Nephron progenitor cell (in vitro differentiated cells): ENCODE measurements at regions not wholly inside any gene's neighbourhood (a gene's known extent, or its start where the extent isn't known, plus 50 kb on each side); places are given as distances from the start of the nearest gene placed in this dataset.
"Not testable (repeated sequence)": the region's sequence is repeated elsewhere in the genome, so short reads cannot be mapped to it uniquely, and the experiment has no call there.

ENCODE experiments used
- DNase-seq: peaks from one replicate; pipeline ENCODE4 v3.0.0; 2021
- H3K27ac Mint-ChIP-seq: 2 replicates; pipeline ENCODE4 v1.8.0; 2021; ENCODE audit warnings: mild to moderate bottlenecking, moderate library complexity, mixed read lengths
- H3K27me3 Mint-ChIP-seq: 2 replicates; pipeline ENCODE4 v1.8.0; 2021; ENCODE audit warnings: mild to moderate bottlenecking, low read depth, mixed read lengths; ENCODE audit not compliant: poor library complexity
- H3K36me3 Mint-ChIP-seq: 2 replicates; pipeline ENCODE4 v1.8.0; 2021; ENCODE audit warnings: low read depth, mixed read lengths
- H3K4me1 Mint-ChIP-seq: 2 replicates; pipeline ENCODE4 v1.8.0; 2021; ENCODE audit warnings: mixed read lengths
- H3K4me3 Mint-ChIP-seq: 2 replicates; pipeline ENCODE4 v1.8.0; 2021; ENCODE audit warnings: mild to moderate bottlenecking, moderate library complexity, mixed read lengths
- H3K9me3 Mint-ChIP-seq: 2 replicates; pipeline ENCODE4 v1.8.0; 2021; ENCODE audit warnings: mild to moderate bottlenecking, moderate library complexity, mixed read lengths
- TF ChIP-seq, protein P1 (sequence below): fragments of 200-600 bp; sonication (generic); IDR thresholded peaks from 2 replicates; pipeline ENCODE4 v1.5.0; 2021; ENCODE audit warnings: antibody characterized with exemption

- Mint-ChIP-seq H3K27me3 (no peaks in the 10 kb centered on the region), H3K27ac (no peak overlapping the region), H3K4me3 (no peak overlapping the region), H3K36me3 (no peaks in the 10 kb centered on the region), H3K4me1 (no peaks in the 10 kb centered on the region), H3K9me3 (peaks cover 18% of the 10 kb centered on the region)
- TF ChIP-seq, protein P1, sequence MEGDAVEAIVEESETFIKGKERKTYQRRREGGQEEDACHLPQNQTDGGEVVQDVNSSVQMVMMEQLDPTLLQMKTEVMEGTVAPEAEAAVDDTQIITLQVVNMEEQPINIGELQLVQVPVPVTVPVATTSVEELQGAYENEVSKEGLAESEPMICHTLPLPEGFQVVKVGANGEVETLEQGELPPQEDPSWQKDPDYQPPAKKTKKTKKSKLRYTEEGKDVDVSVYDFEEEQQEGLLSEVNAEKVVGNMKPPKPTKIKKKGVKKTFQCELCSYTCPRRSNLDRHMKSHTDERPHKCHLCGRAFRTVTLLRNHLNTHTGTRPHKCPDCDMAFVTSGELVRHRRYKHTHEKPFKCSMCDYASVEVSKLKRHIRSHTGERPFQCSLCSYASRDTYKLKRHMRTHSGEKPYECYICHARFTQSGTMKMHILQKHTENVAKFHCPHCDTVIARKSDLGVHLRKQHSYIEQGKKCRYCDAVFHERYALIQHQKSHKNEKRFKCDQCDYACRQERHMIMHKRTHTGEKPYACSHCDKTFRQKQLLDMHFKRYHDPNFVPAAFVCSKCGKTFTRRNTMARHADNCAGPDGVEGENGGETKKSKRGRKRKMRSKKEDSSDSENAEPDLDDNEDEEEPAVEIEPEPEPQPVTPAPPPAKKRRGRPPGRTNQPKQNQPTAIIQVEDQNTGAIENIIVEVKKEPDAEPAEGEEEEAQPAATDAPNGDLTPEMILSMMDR: no peak
- no peak for DNase-seq
These were observed 405.4 kb upstream of the MIS18BP1 start for GRCh38 chr14:45658226-45658916.

DNA sequence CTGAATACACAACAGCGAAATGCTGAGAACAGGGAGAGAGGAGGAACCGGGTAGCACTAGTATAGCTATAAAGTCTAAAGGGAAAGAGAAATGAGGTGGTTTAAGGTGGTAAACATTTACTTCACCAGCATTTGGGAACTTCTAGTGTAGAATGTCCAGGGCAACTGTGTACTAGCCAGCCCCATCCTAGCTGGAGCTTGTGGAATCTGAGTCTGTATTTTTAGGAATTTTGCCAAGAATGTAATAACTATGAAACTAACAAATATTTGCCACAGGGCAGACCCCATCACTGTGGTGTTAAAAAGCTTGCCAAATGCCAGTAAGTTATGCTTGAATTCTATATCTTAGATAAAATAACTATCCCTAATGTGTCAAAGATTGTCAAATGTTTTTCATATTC, 398.9 kb upstream of the MIS18BP1 start:
- H3K9me3 Mint-ChIP-seq: peaks cover 8% of the 10 kb centered on the region
- H3K36me3 Mint-ChIP-seq: peaks cover 4% of the 10 kb centered on the region
- DNase-seq: no peak
- H3K27me3 Mint-ChIP-seq: no peaks in the 10 kb centered on the region
- TF ChIP-seq, protein P1: no peak
- no peak overlapping the region for H3K4me3 Mint-ChIP-seq
- H3K27ac Mint-ChIP-seq: no peak overlapping the region
- H3K4me1 Mint-ChIP-seq: peaks cover 13% of the 10 kb centered on the region

DNA sequence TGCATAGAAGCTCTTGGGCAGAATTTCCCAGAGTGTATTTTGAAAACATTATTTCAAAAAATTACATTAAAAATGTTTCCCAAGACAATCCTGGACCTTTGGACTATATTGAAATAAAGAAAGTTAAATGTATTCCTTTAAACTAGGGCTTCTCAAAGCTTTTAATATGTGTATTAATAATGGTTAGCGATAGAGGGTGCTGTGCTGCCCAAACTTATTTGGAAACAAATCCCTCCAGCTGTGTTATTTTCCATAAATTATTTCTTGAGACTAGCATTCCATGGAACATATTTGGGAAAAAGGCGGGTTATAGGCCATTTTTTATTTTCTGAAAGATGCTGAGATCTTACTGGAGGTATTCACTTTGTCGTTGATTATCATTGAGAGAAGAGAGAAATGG, 397.8 kb upstream of the MIS18BP1 start:
- Mint-ChIP-seq H3K4me3 (no peak overlapping the region), H3K27ac (no peak overlapping the region), H3K27me3 (no peaks in the 10 kb centered on the region), H3K4me1 (peaks cover 13% of the 10 kb centered on the region), H3K9me3 (peaks cover 5% of the 10 kb centered on the region), H3K36me3 (peaks cover 4% of the 10 kb centered on the region)
- TF ChIP-seq, protein P1: no peak
- no peak for DNase-seq

DNA sequence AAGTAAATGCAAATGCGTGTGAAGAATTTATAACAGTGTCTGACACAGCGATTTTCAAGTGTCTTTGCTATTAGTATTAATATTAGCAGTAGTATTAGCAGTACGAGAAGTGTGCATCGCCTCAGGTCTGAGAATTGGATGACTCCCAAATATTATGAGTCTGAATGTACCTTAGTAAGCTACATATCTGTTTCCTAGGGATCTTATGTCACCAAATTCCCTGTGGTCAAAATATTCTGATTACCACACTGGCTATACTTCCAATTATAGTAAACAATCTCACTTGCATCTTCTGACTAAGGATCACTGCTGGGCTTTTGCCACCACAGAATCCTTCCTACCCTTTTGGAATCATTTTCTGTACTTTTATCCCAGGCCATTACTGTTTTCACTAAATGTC, 396.0 kb upstream of the MIS18BP1 start:
- peaks cover 13% of the 10 kb centered on the region for H3K4me1 Mint-ChIP-seq
- DNase-seq: no peak
- H3K27ac Mint-ChIP-seq: no peak overlapping the region
- no peak overlapping the region for H3K4me3 Mint-ChIP-seq
- H3K9me3 Mint-ChIP-seq: peaks cover 5% of the 10 kb centered on the region
- H3K27me3 Mint-ChIP-seq: no peaks in the 10 kb centered on the region
- TF ChIP-seq, protein P1: no peak
- peaks cover 7% of the 10 kb centered on the region for H3K36me3 Mint-ChIP-seq

DNA sequence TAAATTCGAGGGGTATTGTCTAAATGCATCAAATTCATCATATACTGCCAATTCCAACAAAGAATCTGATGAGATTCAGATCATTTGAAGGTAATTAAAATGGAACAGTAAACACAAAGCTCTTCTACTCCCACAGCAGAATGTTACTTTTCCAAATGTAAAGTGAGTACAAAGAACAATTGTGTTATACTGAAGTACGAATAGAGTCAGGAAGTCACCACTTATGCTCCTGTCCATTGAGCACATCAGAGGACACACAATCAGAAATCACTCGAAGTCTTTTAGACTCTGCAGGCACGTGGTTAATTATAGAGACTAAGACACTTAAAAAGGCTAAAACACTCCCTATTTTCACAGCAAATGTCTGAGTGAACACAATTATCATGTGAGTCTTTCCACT, 388.5 kb upstream of the MIS18BP1 start:
- H3K27me3 Mint-ChIP-seq: peaks cover 2% of the 10 kb centered on the region

DNA sequence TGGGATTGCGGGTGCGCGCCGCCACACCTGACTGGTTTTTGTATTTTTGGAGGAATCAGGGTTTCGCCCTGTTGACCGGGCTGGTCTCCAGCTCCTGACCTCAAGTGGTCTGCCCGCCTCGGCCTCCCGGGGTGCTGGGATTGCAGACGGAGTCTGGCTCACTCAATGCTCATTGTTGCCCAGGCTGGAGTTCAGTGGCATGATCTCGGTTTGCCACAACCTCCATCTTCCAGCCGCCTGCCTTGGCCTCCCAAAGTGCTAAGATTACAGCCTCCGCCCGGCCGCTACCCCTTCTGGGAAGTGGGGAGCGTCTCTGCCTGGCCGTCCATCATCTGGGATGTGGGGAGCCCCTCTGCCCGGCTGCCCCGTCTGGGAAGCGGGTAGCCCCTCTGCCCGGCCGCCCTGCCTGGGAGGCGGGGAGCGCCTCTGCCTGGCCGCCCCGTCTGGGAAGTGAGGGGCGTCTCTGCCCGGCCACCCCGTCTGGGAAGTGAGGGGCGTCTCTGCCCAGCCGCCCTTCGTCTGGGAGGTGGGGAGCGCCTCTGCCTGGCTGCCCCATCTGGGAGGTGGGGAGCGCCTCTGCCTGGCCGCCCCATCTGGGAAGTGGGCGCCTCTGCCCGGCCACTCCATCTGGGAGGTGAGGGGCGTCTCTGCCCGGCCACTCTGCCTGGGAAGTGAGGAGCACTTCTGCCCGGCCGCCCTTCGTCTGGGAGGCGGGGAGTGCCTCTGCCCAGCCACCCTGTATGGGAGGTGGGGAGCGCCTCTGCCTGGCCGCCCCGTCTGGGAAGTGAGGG, 381.8 kb upstream of the MIS18BP1 start:
- H3K4me1 Mint-ChIP-seq, H3K27ac Mint-ChIP-seq, H3K36me3 Mint-ChIP-seq, DNase-seq, H3K4me3 Mint-ChIP-seq, H3K27me3 Mint-ChIP-seq: not testable (repeated sequence)
- peaks cover 45% of the 10 kb centered on the region for H3K9me3 Mint-ChIP-seq

More for the DNA sequence above, 388.5 kb upstream of the MIS18BP1 start:
- Mint-ChIP-seq H3K4me1 (no peaks in the 10 kb centered on the region), H3K27ac (no peak overlapping the region), H3K4me3 (no peak overlapping the region), H3K36me3 (peaks cover 8% of the 10 kb centered on the region), H3K9me3 (peaks cover 24% of the 10 kb centered on the region)
- TF ChIP-seq, protein P1: no peak
- no peak for DNase-seq
